GM11168 (cell line): ENCODE measurements at regions not wholly inside any gene's neighbourhood (a gene's known extent, or its start where the extent isn't known, plus 50 kb on each side); places are given as distances from the start of the nearest gene placed in this dataset.

Experiments
- in situ Hi-C: fragments of 300-500 bp; cut with MboI; formaldehyde crosslinking; loops from one replicate; pipeline ENCODE4 v1.12.0; 2022; ENCODE audit warnings: low sequenced_read_pairs; ENCODE audit not compliant: unreplicated experiment

GRCh38 chr3:117346901-117347300 lies 637.3 kb downstream of the TUSC7 start:
- in situ Hi-C loops, result no loop called here

- in situ Hi-C loops, result no loop called here
These were observed 639.3 kb downstream of the TUSC7 start for GRCh38 chr3:117348884-117349283.

- in situ Hi-C loops, result no loop called here
These were observed 640.0 kb downstream of the TUSC7 start for GRCh38 chr3:117349566-117349965.

- in situ Hi-C loops, result no loop called here
These were observed 640.8 kb downstream of the TUSC7 start for GRCh38 chr3:117350371-117350770.

GRCh38 chr3:117355566-117355965 lies 646.0 kb downstream of the TUSC7 start:
- in situ Hi-C loops, result no loop called here

GRCh38 chr3:117356091-117356705 lies 646.6 kb downstream of the TUSC7 start:
- in situ Hi-C loops, result no loop called here

GRCh38 chr3:117358717-117359314 lies 649.2 kb downstream of the TUSC7 start:
- in situ Hi-C loops, result no loop called here

- in situ Hi-C loops, result no loop called here
These were observed 657.0 kb downstream of the TUSC7 start for GRCh38 chr3:117366574-117366973.

- in situ Hi-C loops, result no loop called here
These were observed 658.3 kb downstream of the TUSC7 start for GRCh38 chr3:117367861-117368260.

- in situ Hi-C loops, result no loop called here
These were observed 671.1 kb downstream of the TUSC7 start for GRCh38 chr3:117380631-117381030.

- in situ Hi-C loops, result no loop called here
These were observed 683.5 kb downstream of the TUSC7 start for GRCh38 chr3:117393119-117393518.

GRCh38 chr3:117398141-117398899 lies 688.7 kb downstream of the TUSC7 start:
- in situ Hi-C loops, result no loop called here

- in situ Hi-C loops, result no loop called here
These were observed 689.9 kb downstream of the TUSC7 start for GRCh38 chr3:117399311-117400078.

- in situ Hi-C loops, result no loop called here
These were observed 690.7 kb downstream of the TUSC7 start for GRCh38 chr3:117400303-117400702.

GRCh38 chr3:117404141-117404540 lies 694.6 kb downstream of the TUSC7 start:
- in situ Hi-C loops, result no loop called here

- in situ Hi-C loops, result no loop called here
These were observed 695.2 kb downstream of the TUSC7 start for GRCh38 chr3:117404730-117405129.

GRCh38 chr3:117405359-117405758 lies 695.8 kb downstream of the TUSC7 start:
- in situ Hi-C loops, result no loop called here

GRCh38 chr3:117407317-117407716 lies 697.7 kb downstream of the TUSC7 start:
- in situ Hi-C loops, result no loop called here

GRCh38 chr3:117408811-117409210 lies 699.2 kb downstream of the TUSC7 start:
- in situ Hi-C loops, result no loop called here

- in situ Hi-C loops, result no loop called here
These were observed 699.7 kb downstream of the TUSC7 start for GRCh38 chr3:117409256-117409655.
